ENCODE measurements at regions not wholly inside any gene's neighbourhood (a gene's known extent, or its start where the extent isn't known, plus 50 kb on each side); places are given as distances from the start of the nearest gene placed in this dataset.

GRCh38 chr3:166955201-166955939, 424.7 kb downstream of the ZBBX start:
- intact Hi-C loops (cut with DNase I, micrococcal nuclease) = no loop called here
- Histone ChIP-seq H3K4me1 (ENCODE audit: low read depth) (no peaks in the 10 kb centered on the region), H3K4me3 (no peak overlapping the region), H3K36me3 (ENCODE audit: low read depth) (no peaks in the 10 kb centered on the region), H3K9me3 (peaks cover 25% of the 10 kb centered on the region)
- no peak for TF ChIP-seq CTCF (IDR thresholded peaks at IDR 0.05)
- DNase-seq = no peak
- no peak for ATAC-seq

- Histone ChIP-seq H3K4me1 (ENCODE audit: low read depth) (no peaks in the 10 kb centered on the region), H3K4me3 (no peak overlapping the region), H3K9me3 (peaks cover 16% of the 10 kb centered on the region), H3K36me3 (ENCODE audit: low read depth) (no peaks in the 10 kb centered on the region)
- TF ChIP-seq CTCF (IDR thresholded peaks at IDR 0.05) = no peak
- ATAC-seq = no peak
- intact Hi-C loops (cut with DNase I, micrococcal nuclease) = no loop called here
- no peak for DNase-seq
Observed at GRCh38 chr3:166934879-166935278, 445.2 kb downstream of the ZBBX start.

GRCh38 chr3:166917437-166917836, 462.7 kb downstream of the ZBBX start:
- Histone ChIP-seq H3K4me3 (no peak overlapping the region), H3K9me3 (peaks cover 42% of the 10 kb centered on the region), H3K4me1 (ENCODE audit: low read depth) (no peaks in the 10 kb centered on the region), H3K36me3 (ENCODE audit: low read depth) (no peaks in the 10 kb centered on the region)
- ATAC-seq (no peak), DNase-seq (no peak)
- intact Hi-C loops (cut with DNase I, micrococcal nuclease) = no loop called here
- no peak for TF ChIP-seq CTCF (IDR thresholded peaks at IDR 0.05)

GRCh38 chr3:166902374-166902773, 477.7 kb downstream of the ZBBX start:
- DNase-seq (no peak), ATAC-seq (no peak)
- peaks cover 28% of the 10 kb centered on the region for H3K9me3 ChIP-seq
- H3K4me1 ChIP-seq (ENCODE audit: low read depth) = no peaks in the 10 kb centered on the region
- no peak for TF ChIP-seq CTCF (IDR thresholded peaks at IDR 0.05)
- no peak overlapping the region for H3K4me3 ChIP-seq
- H3K36me3 ChIP-seq (ENCODE audit: low read depth) = no peaks in the 10 kb centered on the region
- intact Hi-C loops (cut with DNase I, micrococcal nuclease) = no loop called here

GRCh38 chr3:166900866-166901577, 479.1 kb downstream of the ZBBX start:
- Histone ChIP-seq H3K4me3 (no peak overlapping the region), H3K9me3 (peaks cover 20% of the 10 kb centered on the region), H3K36me3 (ENCODE audit: low read depth) (no peaks in the 10 kb centered on the region), H3K4me1 (ENCODE audit: low read depth) (no peaks in the 10 kb centered on the region)
- DNase-seq (no peak), ATAC-seq (no peak)
- TF ChIP-seq CTCF (IDR thresholded peaks at IDR 0.05) = no peak
- intact Hi-C loops (cut with DNase I, micrococcal nuclease) = no loop called here
